Astrocyte of the hippocampus (primary cell): ENCODE measurements at regions not wholly inside any gene's neighbourhood (a gene's known extent, or its start where the extent isn't known, plus 50 kb on each side); places are given as distances from the start of the nearest gene placed in this dataset.
A peak's percentile ranks its signal among the peaks of the same experiment; 100 is the strongest.
"Not testable (repeated sequence)": the region's sequence is repeated elsewhere in the genome, so short reads cannot be mapped to it uniquely, and the experiment has no call there.

ENCODE experiments used
- DNase-seq: peaks from one replicate; pipeline ENCODE4 v3.0.0; 2011; ENCODE audit warnings: low read depth, low spot score

GRCh38 chr11:100581318-100581717 is 105.8 kb upstream of the ARHGAP42 start:
- DNase-seq, result no peak

GRCh38 chr11:100584201-100584985 is 102.7 kb upstream of the ARHGAP42 start:
- DNase-seq, result no peak

GRCh38 chr11:100585728-100586127 is 101.4 kb upstream of the ARHGAP42 start:
- no peak for DNase-seq

GRCh38 chr11:100586361-100587101 is 100.6 kb upstream of the ARHGAP42 start:
- DNase-seq, result no peak

GRCh38 chr11:100592619-100593260 is 94.3 kb upstream of the ARHGAP42 start:
- peak; percentile 20 for DNase-seq

GRCh38 chr11:100593291-100593690 is 93.8 kb upstream of the ARHGAP42 start:
- DNase-seq, result peak; percentile 28

DNA sequence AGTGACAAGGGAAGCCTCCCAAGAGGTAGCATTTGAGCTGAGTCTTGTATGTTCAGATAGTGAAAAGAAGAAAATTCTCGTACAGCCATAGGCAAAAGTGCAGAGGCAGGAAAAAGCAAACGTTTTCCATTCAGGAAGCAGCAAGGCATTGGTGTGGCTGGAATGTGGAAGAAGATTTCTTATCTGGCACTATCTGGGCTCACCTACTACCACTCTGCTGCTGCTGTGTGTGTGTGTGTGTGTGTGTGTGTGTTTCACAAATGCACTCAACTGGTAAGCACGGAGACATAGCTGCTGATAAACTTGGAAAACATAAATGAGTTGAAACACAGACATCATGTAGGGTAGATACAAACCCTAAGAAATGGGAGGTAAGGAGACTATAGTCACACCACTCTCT is 92.8 kb upstream of the ARHGAP42 start:
- no peak for DNase-seq

GRCh38 chr11:100600941-100601340 is 86.1 kb upstream of the ARHGAP42 start:
- no peak for DNase-seq

GRCh38 chr11:100602716-100603115 is 84.4 kb upstream of the ARHGAP42 start:
- no peak for DNase-seq

DNA sequence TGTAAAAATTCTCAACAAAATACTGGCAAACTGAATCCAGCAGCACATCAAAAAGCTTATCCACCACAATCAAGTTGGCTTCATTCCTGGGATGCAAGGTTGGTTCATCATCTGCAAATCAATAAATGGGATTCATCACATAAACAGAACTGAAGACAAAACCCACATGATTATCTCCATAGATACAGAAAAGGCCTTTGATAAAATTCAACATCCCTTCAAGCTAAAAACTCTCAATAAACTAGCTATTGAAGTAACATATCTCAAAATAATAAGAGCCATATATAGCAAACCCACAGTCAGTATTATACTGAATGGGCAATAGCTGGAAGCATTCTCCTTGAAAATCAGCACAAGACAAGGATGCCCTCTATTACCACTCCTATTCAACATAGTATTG is 79.3 kb upstream of the ARHGAP42 start:
- DNase-seq, result not testable (repeated sequence)

GRCh38 chr11:100612766-100613165 is 74.3 kb upstream of the ARHGAP42 start:
- DNase-seq, result no peak

GRCh38 chr11:100618914-100619313 is 68.2 kb upstream of the ARHGAP42 start:
- no peak for DNase-seq

GRCh38 chr11:100619484-100619883 is 67.6 kb upstream of the ARHGAP42 start:
- no peak for DNase-seq

DNA sequence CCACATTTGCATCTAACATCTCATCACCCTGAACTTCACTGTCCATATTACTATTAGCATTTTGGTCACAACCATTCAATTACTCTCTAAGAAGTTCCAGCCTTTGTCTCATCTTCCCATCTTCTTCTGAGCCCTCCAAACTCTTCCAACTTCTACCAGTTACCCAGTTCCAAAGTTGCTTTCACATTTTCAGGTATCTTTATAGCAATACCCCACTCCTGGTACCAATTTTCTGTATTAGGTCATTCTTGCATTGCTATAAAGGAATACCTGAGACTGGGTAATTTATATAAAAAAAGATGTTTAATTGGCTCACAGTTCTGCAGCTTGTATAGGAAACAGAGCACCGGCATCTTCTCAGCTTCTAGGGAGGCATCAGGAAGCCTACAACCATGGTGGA is 64.7 kb upstream of the ARHGAP42 start:
- DNase-seq, result no peak

DNA sequence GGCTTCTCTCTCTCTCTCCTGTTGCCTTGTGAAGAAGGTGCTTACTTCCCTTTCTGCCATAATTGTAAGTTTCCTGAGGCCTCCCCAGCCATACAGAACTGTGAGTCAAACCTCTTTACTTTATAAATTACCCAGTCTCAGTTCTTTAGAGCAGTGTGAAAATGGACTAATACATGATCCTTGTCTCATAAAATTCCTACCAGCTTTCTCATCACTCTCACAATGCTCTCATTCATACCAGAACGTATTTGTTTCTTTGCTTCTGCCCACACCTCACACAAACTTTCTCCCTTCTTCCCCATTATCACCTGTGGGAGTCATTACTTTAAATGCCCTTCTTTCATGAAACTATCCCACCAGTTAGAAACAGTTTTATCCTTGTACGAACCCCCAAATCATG is 62.7 kb upstream of the ARHGAP42 start:
- peak; percentile 36 for DNase-seq

- peak; percentile 56 for DNase-seq
These were observed 62.0 kb upstream of the ARHGAP42 start for GRCh38 chr11:100625041-100625440.

DNA sequence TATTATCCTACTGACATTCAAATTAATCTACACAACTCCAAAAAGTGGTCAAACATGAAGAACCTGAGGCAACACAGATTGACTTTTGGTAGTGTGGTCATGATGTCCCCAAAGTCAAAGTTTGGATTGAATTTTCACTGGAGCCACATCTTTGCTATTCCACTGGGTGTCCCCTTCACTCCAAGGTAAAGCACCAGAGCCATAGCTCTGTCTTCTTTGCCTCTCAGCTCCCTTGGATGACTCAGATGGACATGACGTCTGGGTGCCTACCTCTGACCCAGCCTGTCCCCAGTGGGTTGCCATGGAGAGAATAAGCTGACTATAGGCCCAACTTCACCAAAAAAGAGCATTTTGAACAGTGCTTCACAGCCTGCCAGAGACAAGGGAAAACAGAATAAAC is 57.4 kb upstream of the ARHGAP42 start:
- DNase-seq, result no peak

DNA sequence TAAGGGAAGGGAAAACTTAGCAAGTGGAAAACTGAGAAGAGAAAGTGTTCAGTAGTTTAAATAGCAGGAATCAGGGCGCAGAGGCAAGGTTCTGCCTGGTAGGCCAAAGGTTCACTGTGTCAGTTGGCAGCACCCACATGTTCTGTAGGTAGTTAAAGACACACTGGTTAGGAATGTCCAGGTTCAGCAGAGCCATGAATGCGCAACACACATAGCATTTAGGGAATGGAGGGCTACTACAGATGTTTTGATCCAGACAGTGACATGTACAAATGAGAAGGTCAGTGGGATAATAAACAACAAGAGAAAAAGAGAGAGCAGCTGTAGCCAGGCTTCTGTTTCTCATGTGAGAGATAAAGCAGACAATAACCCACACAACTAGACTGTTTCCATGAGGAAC is 56.2 kb upstream of the ARHGAP42 start:
- no peak for DNase-seq

GRCh38 chr11:100631316-100631715 is 55.8 kb upstream of the ARHGAP42 start:
- DNase-seq, result no peak

DNA sequence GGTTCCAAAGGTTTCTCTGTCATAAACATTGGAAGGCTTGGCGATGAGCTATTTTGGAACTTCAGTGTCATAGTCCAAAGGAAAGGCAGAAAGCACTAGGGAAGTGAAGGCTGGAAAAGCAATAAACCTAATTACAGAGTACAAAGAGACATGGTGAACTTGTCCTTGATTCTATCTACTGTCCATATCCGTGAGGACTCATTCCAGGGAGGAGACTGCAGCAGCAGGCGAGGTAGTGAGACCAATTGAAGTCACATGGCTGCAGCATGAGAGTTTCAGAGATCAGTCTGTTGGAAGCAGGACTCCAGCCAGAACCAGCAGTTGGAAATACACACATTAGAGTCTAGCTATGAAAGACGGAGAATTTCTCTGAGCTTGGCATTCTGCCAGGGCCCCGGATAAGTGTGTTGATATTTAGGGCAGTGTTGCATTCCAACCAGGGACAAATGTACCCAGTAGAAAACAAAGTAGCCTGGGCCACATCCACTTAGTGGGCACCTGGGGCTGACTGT is 54.1 kb upstream of the ARHGAP42 start:
- peak; percentile 76 for DNase-seq

DNA sequence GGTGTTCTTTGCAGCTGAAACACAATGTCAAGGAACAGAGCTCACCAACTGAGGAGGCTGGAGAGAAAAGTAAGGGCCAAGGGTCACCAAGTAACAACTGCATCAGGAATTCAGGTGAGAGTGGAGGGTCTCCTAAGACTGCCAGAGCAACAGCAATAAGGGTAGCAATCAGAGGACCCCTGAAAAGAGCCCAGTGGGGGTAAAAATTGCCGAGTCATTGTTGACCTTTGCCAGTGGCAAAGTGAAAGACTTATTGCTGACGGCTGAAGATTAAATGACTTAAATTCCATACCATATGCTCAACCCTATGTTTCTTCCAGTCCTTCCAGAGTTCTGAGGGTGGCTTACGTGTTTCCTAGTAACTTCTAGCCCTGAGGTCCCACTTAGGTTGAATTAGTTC is 51.9 kb upstream of the ARHGAP42 start:
- DNase-seq, result no peak

DNA sequence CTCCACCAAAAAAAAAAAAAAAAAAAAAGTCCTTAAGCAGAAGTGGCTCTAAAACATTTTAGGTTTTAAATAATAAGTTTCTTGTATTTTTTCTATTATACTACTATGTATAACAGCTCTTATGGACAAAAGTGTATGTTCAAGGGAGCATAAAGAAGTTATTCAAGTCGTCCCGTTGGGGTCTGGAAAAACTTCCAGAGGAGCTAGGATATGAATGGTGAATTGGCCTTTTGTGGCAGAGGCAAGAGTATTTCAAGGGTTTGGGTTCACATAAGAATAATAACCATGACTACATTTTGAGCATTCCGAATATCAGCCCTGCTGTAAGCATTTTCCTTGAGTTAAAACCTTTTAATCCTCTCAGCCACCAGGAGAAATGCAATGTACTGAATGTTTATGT is 50.6 kb upstream of the ARHGAP42 start:
- no peak for DNase-seq
